ENCODE measurements at regions not wholly inside any gene's neighbourhood (a gene's known extent, or its start where the extent isn't known, plus 50 kb on each side); places are given as distances from the start of the nearest gene placed in this dataset.
"Not testable (repeated sequence)": the region's sequence is repeated elsewhere in the genome, so short reads cannot be mapped to it uniquely, and the experiment has no call there.

- not testable (repeated sequence) for DNase-seq (ENCODE audit: low spot score)
These were observed 157.7 kb downstream of the GIPC2 start for GRCh38 chr1:78203410-78203982.

GRCh38 chr1:78210175-78210574 lies 164.4 kb downstream of the GIPC2 start:
- DNase-seq (ENCODE audit: low spot score), result no peak

DNA sequence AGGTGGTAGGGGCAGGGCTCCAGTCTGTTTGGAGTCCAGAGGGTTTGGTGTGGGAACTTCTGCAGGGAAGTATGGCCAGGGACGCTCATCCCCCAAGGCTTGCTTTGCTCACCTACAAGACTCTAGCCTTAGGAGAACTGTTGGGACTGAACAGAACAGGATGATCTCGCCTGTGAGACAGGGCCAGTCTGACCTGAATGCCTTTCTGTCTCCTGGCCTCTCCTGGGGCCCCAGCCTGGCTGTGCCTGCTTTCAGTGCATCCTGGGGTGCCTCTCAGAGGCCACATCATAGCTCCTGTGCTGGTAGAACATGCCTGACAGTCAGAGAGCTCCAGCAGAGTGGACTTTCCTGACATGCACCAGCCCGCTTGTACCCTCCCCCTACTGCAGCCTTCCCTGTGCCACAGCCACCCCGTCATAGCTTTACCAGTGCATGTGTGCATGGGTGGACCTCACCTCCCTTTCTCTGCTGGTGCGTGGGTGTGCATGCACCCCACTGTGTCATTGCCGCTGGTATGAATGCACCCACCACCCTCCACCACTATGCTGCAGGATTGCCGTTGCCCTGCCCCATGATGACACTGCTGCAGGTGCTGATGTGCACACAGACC lies 165.8 kb downstream of the GIPC2 start:
- DNase-seq (ENCODE audit: low spot score), result no peak

- no peak for DNase-seq (ENCODE audit: low spot score)
These were observed 168.6 kb downstream of the GIPC2 start for GRCh38 chr1:78214334-78214733.

DNA sequence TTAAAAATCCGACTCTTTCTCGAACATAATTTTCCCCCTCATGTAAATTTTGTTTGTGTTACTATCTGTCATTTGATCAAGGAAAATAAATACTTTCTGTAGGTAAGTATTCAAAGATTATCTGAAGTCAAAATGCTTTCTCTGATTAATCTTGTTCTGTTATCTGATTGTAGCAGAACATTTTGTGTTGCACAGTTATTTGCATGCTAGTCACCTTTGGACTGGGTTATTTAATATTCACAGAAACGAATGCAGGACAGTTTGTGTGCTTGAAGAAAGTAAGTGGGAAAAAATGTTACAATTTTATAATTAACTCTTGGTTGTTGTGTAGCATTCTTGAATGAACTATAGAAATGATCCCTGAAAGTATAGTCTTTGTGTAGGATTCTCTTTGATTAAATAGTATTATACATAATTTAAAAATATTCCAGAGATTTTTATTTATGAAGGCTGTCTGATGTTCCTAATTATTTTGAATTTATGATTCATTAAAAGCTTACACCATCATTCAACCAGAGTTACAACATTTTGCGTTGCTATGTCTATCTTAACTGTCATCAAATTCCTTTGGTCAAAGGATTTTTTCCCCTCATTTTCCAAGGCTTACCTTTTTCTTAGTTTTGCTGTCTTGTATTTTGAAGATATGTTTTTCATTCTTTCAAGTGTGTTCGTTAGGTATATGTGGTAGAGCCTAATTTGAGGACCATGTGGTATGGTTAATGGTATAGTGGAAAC lies 176.6 kb downstream of the GIPC2 start:
- DNase-seq (ENCODE audit: low spot score), result no peak

GRCh38 chr1:78222960-78223358 lies 177.2 kb downstream of the GIPC2 start:
- no peak for DNase-seq (ENCODE audit: low spot score)

GRCh38 chr1:78223417-78224215 lies 177.8 kb downstream of the GIPC2 start:
- no peak for DNase-seq (ENCODE audit: low spot score)

DNA sequence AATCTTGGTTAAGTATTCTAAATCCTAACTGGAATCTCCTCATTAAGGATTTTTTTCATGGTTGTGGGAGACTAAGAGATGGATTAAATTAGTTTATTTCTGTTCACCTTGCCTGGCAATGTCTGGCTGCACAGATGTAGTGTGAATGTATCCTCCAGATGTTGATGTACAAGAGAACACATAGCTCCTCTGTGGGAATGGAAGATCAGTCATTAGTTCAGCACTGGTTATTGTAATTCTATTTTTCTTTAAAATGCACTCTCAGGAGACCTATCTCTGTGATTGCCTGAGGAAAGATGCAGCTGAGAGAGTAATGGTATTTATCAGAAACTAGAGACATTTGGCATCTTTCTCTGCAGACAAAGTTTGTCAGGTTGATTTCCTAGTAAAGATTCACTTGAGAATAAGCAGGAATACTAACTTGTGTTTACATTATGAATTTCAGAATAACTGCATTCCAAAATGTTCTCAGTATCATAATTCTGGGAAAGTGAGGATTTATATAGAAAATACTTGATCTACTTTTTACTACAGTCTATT lies 178.6 kb downstream of the GIPC2 start:
- DNase-seq (ENCODE audit: low spot score), result no peak

DNA sequence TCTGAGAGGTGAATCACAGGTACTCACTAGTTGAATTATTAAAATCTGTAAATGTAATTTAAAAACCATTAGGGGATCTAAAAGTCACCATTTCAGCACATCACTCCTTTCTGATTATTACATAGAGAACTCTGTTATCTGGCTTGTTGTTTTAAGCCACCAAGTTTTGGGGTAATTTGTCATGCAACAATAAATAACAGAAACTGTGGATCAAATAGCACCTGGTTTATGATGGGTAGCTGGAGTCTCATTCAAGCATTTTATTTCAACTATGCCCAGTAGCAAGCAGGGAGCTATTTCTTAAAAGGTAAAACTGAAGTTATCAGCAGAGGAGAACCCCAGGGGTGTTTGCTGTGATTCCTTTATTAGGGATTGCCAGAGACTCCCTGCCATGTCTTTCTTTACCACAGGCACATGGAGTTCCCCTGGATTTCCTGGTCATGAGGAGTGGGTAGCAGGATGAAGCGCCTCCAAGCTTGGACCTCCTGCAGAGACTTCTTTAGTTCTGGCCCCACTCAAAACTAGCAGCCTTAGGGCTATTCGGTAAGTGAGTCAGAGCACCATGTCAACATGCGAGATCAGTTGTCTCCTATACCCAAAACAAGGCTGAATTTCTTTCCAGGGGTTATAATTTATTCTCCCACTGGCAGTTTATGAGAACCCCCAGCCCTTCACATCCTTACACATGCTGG lies 179.2 kb downstream of the GIPC2 start:
- DNase-seq (ENCODE audit: low spot score), result no peak

GRCh38 chr1:78226784-78227183 lies 181.0 kb downstream of the GIPC2 start:
- DNase-seq (ENCODE audit: low spot score), result no peak

- no peak for DNase-seq (ENCODE audit: low spot score)
These were observed 182.2 kb downstream of the GIPC2 start for GRCh38 chr1:78227705-78228635.

DNA sequence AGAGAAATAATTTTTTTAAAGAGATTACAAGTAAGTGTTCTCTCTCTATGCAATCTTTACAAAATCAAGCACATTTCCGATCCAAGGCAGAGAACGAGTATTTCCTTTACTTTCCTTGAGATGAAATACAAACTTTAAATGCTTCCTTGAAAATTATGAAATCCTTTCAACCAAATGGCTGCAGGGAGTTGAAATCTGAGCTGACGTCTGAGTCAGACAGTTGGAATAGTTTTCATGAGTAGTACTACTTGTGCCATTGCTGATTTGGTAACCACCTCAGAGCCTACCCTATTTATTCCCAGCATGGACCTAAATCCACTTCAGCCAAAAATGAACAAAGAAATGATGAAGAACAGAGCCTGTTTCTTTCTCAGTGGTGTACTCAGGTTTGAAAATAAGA lies 183.6 kb downstream of the GIPC2 start:
- DNase-seq (ENCODE audit: low spot score), result no peak

- no peak for DNase-seq (ENCODE audit: low spot score)
These were observed 185.7 kb downstream of the GIPC2 start for GRCh38 chr1:78231477-78231876.

GRCh38 chr1:78231894-78232293 lies 186.1 kb downstream of the GIPC2 start:
- no peak for DNase-seq (ENCODE audit: low spot score)

DNA sequence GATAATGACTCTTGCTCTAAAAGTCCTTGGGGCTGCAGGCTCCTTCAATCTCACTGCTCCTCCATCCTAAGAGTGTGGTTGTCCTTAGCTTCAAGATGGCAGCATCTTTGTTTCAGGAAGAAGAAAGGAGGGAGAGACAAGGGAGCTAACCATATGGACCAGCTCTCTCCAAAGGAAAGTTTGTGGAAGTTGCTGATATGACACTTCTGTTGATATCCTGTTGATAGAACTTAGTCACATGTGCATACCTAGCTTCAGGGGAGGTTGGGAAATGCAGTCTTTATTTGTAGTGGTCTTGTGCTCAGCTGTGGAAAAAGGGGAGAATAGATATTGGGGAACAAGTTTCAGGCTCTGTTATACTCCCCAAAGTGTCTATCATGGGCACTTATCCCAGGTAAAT lies 186.9 kb downstream of the GIPC2 start:
- DNase-seq (ENCODE audit: low spot score), result no peak

DNA sequence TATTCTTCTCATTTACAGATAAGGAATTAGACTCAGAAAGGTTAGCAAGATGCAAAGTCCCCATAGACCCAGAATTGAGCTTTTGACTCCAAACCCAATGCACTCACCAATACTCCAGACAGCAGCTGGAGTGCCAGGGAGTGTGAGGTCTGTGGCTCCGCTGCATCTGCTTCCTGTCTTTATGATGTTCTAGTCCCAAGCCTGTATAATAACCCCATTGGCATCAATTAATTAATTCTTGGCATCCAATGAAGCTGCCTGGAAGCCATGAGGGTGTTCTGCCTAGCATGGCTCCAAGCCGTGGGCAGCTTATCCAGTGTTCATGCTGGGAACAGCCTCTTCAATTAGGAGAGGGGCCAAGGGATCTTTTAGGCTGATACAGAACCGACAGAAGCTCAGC lies 188.7 kb downstream of the GIPC2 start:
- DNase-seq (ENCODE audit: low spot score), result no peak

DNA sequence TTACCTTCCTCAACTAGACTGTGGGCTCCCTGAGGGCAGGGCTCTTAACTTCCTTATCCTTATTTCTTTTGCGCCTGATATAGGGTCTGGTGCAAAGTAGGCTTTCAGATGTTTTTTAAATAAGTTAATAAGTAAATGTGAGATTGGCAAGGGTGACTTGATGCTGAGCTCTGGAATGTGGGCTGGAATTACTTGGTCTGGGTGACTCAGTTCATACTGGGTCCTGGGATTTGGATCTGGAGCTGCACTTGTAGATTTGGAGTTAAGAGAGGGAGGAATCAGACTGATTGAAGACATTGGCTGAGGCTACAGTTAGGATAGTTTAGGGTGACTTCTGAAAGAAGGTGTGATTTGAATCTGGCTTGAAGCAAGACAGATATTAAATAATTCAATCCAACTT lies 190.9 kb downstream of the GIPC2 start:
- no peak for DNase-seq (ENCODE audit: low spot score)

- DNase-seq (ENCODE audit: low spot score), result no peak
These were observed 191.7 kb downstream of the GIPC2 start for GRCh38 chr1:78237364-78237916.

- no peak for DNase-seq (ENCODE audit: low spot score)
These were observed 194.4 kb downstream of the GIPC2 start for GRCh38 chr1:78240191-78240590.

DNA sequence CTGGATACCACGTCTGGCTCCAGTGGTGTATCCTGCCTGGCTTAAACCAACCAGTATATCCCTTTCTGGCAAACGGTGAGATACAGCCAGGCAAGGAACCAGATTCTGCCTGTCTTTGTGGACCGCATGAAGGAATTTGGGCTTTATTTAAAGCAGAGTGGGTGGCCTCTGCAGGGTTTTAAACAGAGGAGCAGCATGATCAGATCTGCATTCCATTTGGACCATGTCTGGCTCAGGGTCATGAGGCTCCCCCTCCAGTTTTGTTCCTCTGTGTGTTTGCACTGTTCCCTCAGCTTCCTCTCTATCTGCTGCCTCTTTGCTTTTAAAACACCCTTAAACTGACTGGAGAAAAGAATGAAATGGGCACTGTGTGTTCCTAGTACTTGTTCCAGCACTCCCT lies 195.0 kb downstream of the GIPC2 start:
- DNase-seq (ENCODE audit: low spot score), result no peak
